Hepatic stellate cell (primary cell): ENCODE measurements at regions not wholly inside any gene's neighbourhood (a gene's known extent, or its start where the extent isn't known, plus 50 kb on each side); places are given as distances from the start of the nearest gene placed in this dataset.
A peak's percentile ranks its signal among the peaks of the same experiment; 100 is the strongest.
"Not testable (repeated sequence)": the region's sequence is repeated elsewhere in the genome, so short reads cannot be mapped to it uniquely, and the experiment has no call there.

Source experiments
- DNase-seq: peaks from one replicate; pipeline ENCODE4 v3.0.0; 2011; ENCODE audit warnings: low spot score

- peak; percentile 62 for DNase-seq
Observed at GRCh38 chr1:817071-817599, 106.6 kb upstream of the SAMD11 start.

- not testable (repeated sequence) for DNase-seq
Observed at GRCh38 chr1:817658-818617, 105.8 kb upstream of the SAMD11 start.

- DNase-seq = no peak
Observed at GRCh38 chr1:818618-819291, 105.0 kb upstream of the SAMD11 start.

GRCh38 chr1:820962-821361 lies 102.8 kb upstream of the SAMD11 start:
- no peak for DNase-seq

- DNase-seq = not testable (repeated sequence)
Observed at GRCh38 chr1:826808-827207, 96.9 kb upstream of the SAMD11 start.

GRCh38 chr1:827211-828063 lies 96.3 kb upstream of the SAMD11 start:
- DNase-seq = peak; percentile 78

GRCh38 chr1:829324-829723 lies 94.4 kb upstream of the SAMD11 start:
- not testable (repeated sequence) for DNase-seq

- not testable (repeated sequence) for DNase-seq
Observed at GRCh38 chr1:829932-830331, 93.8 kb upstream of the SAMD11 start.

- not testable (repeated sequence) for DNase-seq
Observed at GRCh38 chr1:830750-831149, 93.0 kb upstream of the SAMD11 start.

- no peak for DNase-seq
Observed at GRCh38 chr1:831522-831921, 92.2 kb upstream of the SAMD11 start.

GRCh38 chr1:832136-832535 lies 91.6 kb upstream of the SAMD11 start:
- no peak for DNase-seq

GRCh38 chr1:833226-833625 lies 90.5 kb upstream of the SAMD11 start:
- DNase-seq = not testable (repeated sequence)

GRCh38 chr1:835509-835908 lies 88.2 kb upstream of the SAMD11 start:
- not testable (repeated sequence) for DNase-seq

- not testable (repeated sequence) for DNase-seq
Observed at GRCh38 chr1:837601-838000, 86.1 kb upstream of the SAMD11 start.

- not testable (repeated sequence) for DNase-seq
Observed at GRCh38 chr1:838291-838690, 85.4 kb upstream of the SAMD11 start.

- DNase-seq = not testable (repeated sequence)
Observed at GRCh38 chr1:840592-840991, 83.1 kb upstream of the SAMD11 start.

- DNase-seq = not testable (repeated sequence)
Observed at GRCh38 chr1:841671-842425, 81.9 kb upstream of the SAMD11 start.

- DNase-seq = not testable (repeated sequence)
Observed at GRCh38 chr1:842799-843198, 80.9 kb upstream of the SAMD11 start.

GRCh38 chr1:843946-844345 lies 79.8 kb upstream of the SAMD11 start:
- DNase-seq = not testable (repeated sequence)

GRCh38 chr1:844472-845026 lies 79.2 kb upstream of the SAMD11 start:
- DNase-seq = no peak

GRCh38 chr1:845641-846040 lies 78.1 kb upstream of the SAMD11 start:
- DNase-seq = not testable (repeated sequence)
